NB4 (cell line): ENCODE measurements at regions not wholly inside any gene's neighbourhood (a gene's known extent, or its start where the extent isn't known, plus 50 kb on each side); places are given as distances from the start of the nearest gene placed in this dataset.

Experiments used
- MAX ChIP-seq: IDR thresholded peaks from 2 replicates; pipeline ENCODE4 v1.6.1; 2011; ENCODE audit warnings: low read depth, low read length
- POLR2A ChIP-seq: IDR thresholded peaks from 2 replicates; pipeline ENCODE4 v1.6.1; 2011; ENCODE audit warnings: mild to moderate bottlenecking; ENCODE audit not compliant: insufficient read length; ENCODE audit errors: extremely low read depth
- TF ChIP-seq, protein P1 (sequence below): IDR thresholded peaks from one replicate; pipeline ENCODE4 v1.5.1; 2012; ENCODE audit warnings: low read depth, low read length

- TF ChIP-seq POLR2A (no peak), MAX (no peak)
- TF ChIP-seq, protein P1, sequence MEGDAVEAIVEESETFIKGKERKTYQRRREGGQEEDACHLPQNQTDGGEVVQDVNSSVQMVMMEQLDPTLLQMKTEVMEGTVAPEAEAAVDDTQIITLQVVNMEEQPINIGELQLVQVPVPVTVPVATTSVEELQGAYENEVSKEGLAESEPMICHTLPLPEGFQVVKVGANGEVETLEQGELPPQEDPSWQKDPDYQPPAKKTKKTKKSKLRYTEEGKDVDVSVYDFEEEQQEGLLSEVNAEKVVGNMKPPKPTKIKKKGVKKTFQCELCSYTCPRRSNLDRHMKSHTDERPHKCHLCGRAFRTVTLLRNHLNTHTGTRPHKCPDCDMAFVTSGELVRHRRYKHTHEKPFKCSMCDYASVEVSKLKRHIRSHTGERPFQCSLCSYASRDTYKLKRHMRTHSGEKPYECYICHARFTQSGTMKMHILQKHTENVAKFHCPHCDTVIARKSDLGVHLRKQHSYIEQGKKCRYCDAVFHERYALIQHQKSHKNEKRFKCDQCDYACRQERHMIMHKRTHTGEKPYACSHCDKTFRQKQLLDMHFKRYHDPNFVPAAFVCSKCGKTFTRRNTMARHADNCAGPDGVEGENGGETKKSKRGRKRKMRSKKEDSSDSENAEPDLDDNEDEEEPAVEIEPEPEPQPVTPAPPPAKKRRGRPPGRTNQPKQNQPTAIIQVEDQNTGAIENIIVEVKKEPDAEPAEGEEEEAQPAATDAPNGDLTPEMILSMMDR, result no peak
Measured at GRCh38 chr5:39559923-39560322, 135.1 kb upstream of the DAB2 start.
